SH-SY5Y (cell line): ENCODE measurements at regions not wholly inside any gene's neighbourhood (a gene's known extent, or its start where the extent isn't known, plus 50 kb on each side); places are given as distances from the start of the nearest gene placed in this dataset.

ENCODE experiments used
- GATA2 ChIP-seq: IDR thresholded peaks from 2 replicates; pipeline ENCODE4 v1.6.1; 2011; ENCODE audit warnings: mild to moderate bottlenecking, low read depth, low read length
- GATA3 ChIP-seq: IDR thresholded peaks from 2 replicates; pipeline ENCODE4 v1.6.1; 2011; ENCODE audit warnings: low read depth, mild to moderate bottlenecking, low read length, moderate library complexity

GRCh38 chr18:38759457-38759856 lies 1193.9 kb upstream of the CELF4 start:
- TF ChIP-seq GATA3: no peak
- TF ChIP-seq GATA2: no peak
